DND-41 (cell line): ENCODE measurements at regions not wholly inside any gene's neighbourhood (a gene's known extent, or its start where the extent isn't known, plus 50 kb on each side); places are given as distances from the start of the nearest gene placed in this dataset.

ENCODE experiments used
- EZH2 ChIP-seq: IDR thresholded peaks from 3 replicates; pipeline ENCODE4 v1.6.1; 2012; ENCODE audit warnings: borderline replicate concordance, low read depth, mild to moderate bottlenecking, moderate library complexity, low read length, inconsistent platforms; ENCODE audit not compliant: severe bottlenecking
- TF ChIP-seq, protein P1 (sequence below): IDR thresholded peaks from 2 replicates; pipeline ENCODE4 v1.5.1; 2012; ENCODE audit warnings: borderline replicate concordance, low read length, moderate library complexity, mild to moderate bottlenecking; ENCODE audit not compliant: poor library complexity, severe bottlenecking; ENCODE audit errors: extremely low read depth

DNA sequence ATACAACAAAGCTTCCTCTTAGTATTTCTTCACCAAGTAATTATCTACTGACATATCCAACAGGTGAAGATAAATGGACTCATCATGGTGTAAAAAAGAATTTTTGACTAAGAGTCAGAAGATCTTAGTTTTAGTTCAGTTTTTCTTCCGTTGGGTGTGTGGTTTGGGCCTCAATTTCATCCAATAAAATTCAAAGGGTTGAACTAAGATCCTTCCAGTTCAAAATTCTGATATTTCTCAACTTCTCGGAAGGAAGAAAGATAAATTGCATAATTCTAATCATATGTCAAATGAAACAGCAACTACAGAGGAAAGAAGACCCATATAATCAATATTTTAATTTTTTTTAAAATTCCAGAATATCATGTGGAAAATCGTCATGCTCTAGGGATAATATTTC is 192.7 kb downstream of the SPRY1 start:
- TF ChIP-seq, protein P1, sequence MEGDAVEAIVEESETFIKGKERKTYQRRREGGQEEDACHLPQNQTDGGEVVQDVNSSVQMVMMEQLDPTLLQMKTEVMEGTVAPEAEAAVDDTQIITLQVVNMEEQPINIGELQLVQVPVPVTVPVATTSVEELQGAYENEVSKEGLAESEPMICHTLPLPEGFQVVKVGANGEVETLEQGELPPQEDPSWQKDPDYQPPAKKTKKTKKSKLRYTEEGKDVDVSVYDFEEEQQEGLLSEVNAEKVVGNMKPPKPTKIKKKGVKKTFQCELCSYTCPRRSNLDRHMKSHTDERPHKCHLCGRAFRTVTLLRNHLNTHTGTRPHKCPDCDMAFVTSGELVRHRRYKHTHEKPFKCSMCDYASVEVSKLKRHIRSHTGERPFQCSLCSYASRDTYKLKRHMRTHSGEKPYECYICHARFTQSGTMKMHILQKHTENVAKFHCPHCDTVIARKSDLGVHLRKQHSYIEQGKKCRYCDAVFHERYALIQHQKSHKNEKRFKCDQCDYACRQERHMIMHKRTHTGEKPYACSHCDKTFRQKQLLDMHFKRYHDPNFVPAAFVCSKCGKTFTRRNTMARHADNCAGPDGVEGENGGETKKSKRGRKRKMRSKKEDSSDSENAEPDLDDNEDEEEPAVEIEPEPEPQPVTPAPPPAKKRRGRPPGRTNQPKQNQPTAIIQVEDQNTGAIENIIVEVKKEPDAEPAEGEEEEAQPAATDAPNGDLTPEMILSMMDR: no peak
- no peak for TF ChIP-seq EZH2
